GM21619 (cell line): ENCODE measurements at regions not wholly inside any gene's neighbourhood (a gene's known extent, or its start where the extent isn't known, plus 50 kb on each side); places are given as distances from the start of the nearest gene placed in this dataset.

Experiments used
- ATAC-seq: cut with Tn5 transposase; IDR thresholded peaks from one replicate; pipeline ENCODE4 v1.9.1; 2021; ENCODE audit not compliant: unreplicated experiment

- ATAC-seq, result no peak
Measured at GRCh38 chr2:144163592-144163991, 356.3 kb downstream of the ZEB2 start.

DNA sequence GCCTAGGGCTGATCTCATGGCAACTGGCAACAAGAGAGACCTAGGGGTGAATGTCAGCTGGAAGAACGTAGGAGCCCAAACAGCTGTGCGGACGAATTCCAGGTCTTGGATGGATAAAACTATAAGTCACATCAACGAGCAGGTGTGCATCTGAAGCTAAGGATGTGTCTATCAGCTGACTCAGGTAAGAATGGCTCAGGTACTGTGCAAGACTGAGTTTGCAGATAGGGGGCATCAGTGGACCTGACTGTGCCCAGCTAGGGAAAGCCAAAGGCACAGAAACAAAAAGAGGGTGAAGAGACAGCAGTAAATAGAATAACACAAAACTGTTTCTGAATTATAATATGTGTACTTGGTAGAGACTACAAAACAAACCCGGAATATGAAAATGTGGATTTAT is 357.3 kb downstream of the ZEB2 start:
- no peak for ATAC-seq

DNA sequence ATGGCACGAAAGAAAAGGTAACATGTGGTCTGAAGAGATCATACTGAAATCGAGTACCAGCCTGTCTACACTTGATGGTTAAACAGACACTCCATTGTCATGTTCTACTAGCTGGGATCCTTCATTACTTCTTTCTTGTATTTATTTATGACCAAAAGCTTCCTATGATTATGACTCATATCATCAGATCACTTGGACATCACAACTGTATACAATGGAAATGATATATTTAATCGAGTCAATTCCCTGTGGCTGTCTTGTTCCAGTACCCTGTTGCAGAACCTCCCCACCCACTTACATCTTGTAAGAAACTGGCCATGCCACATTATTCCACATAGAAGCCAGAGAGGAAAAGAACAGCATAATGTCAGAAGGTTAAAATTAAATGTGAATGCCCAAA is 358.9 kb downstream of the ZEB2 start:
- no peak for ATAC-seq

GRCh38 chr2:144159240-144159639 is 360.7 kb downstream of the ZEB2 start:
- no peak for ATAC-seq

DNA sequence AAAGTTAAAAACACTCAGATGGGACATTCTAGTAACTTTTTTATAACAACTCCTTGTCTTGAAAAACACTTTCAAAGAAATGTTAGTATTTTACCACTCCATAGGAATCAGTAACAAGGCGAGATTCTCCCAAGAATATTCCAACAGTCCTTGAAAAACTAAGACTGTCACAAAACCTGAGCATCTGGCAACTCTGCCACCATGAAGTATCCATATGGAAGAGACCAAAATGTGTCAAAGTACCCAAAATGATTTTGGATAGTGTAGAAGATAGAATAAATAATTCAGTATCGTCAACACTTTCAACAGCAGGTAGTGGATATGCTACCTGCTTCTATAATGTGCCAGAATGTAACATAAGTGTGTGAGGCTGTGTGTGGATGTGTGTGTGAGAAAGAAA is 361.8 kb downstream of the ZEB2 start:
- no peak for ATAC-seq

DNA sequence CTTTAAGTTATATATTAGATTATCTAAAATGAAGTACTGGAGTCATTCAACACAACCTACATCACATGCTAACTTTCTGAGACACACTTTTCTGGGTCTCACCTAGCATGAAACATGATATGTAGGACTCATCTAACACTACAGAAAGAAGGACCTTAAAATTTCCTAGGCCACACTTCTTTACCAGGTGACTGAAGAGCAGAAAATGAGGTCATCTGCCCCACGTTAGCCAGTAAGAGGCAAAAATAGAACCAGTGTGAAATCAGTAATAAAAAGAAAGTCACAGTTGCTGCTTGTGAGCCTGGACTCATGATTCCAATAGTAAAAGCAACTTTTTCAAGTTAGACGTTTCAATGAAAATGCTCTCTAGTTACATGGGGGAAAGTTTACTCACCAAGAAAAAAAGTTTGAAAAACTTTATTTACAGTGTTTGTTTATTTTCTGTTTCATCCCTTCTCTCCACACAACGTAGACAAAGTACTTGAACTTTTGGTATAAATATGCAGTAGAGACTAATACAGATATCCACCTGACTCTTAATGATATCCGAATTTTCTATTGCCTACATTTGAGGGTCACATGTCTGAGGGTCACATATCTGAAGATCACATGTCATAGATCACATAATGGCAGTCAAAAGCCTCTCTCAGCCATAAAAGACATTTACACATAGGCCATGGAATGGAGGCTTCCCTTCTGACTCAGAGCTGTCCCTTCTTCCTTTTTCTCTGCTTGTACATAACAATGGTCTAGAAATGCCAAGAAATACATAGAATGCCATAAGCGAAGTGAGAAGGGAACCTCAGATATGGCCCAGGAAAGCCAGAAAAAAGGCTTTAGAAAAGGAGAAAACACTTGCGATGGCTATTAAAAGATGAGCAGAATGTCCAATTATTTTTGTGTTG is 362.9 kb downstream of the ZEB2 start:
- no peak for ATAC-seq

DNA sequence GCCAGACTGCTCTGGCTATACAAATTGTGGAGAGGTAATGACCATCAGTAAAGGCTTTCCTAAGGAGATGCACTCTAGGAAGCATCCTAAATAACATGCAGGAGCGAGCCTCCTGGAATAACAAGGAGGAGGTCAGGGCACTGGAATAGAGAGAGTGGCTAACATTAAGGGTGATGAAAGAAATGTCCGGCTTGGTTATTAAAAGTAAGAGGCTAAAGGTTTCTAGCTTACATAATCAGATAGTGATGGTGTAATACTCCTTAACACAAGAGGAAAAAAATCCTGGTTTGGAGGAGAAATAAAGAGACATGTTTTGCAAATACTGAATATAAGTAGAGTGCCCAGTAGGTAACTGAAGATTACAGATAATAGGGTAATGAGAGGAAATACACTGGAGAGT is 365.7 kb downstream of the ZEB2 start:
- no peak for ATAC-seq

- ATAC-seq, result no peak
Measured at GRCh38 chr2:144152817-144153271, 367.1 kb downstream of the ZEB2 start.

GRCh38 chr2:144151851-144152250 is 368.1 kb downstream of the ZEB2 start:
- no peak for ATAC-seq

- ATAC-seq, result no peak
Measured at GRCh38 chr2:144151405-144151804, 368.5 kb downstream of the ZEB2 start.

DNA sequence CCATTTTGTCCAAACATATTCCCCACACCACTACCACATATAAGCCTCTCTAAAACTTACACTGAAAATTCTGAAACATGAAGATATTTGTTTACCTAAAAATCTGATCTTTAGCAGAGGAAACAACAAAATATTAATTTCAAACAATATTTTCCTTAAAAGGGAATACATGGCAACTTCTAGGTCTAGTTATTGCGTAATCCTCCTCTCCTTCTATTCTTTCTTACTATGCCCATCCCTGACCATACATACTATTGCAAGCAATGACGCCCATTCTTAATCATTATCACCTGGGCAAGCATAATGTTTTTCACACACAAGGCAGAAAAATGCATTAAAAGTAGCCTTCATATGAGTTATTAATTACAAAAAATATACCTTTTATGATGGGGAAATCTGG is 372.6 kb downstream of the ZEB2 start:
- ATAC-seq, result no peak

- no peak for ATAC-seq
Measured at GRCh38 chr2:144146876-144147275, 373.0 kb downstream of the ZEB2 start.

GRCh38 chr2:144146076-144146475 is 373.8 kb downstream of the ZEB2 start:
- ATAC-seq, result no peak

DNA sequence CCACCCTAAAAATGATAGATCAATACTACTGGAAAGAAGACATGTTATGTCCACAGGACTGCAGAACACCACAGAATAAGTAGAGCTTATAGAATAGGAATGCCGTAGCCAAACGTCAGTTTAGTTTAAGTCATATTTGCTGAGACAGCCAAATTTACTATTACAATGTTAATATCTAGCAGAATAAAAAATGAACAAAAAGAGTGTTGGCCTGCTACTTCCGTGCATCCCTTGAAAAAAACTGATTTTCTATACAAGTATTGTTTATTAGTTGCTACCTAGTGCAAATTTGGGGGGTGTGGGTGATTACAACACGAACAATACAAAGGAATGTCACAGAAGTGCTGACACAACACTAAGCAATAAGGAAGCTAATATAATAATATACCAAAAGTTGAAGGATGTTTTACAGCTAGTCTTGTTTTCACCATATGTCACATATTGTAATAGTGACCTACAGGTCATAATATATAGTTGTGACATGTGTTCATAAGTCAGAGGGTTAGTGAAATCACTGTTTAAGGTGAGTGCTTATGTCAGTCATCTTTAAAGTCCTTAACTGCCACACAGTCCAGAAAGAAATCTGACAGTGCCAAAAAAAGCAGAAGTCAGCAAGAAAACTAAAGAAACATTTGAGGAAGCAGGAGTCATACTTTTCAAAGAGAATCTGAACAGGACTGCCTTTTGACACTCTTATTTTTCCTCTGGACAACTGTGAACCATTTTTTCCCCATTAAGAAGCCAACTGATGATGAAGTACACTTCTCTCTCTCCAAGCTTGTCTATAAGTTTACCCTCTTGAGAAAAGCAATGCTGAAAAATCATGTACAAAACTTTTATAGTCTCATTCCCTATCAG is 376.4 kb downstream of the ZEB2 start:
- no peak for ATAC-seq

DNA sequence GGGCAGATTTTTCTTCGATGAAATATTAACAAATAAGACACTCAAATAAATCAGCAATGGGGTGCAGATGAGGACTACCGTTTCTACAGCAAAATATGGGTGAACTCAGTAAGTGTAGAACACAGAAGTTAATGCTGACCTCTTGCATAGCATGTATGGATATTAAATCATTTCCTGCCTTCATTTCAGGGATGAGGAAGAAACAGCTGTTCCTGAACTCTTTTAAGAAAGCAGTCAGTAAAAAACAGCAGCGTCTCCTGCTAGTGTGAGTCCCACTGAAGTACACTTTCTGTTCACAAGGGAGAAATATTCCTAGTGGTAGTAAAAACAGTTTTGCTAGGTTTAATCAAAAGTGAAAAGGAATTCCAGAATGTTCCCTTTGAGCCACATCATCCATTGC is 379.0 kb downstream of the ZEB2 start:
- no peak for ATAC-seq

DNA sequence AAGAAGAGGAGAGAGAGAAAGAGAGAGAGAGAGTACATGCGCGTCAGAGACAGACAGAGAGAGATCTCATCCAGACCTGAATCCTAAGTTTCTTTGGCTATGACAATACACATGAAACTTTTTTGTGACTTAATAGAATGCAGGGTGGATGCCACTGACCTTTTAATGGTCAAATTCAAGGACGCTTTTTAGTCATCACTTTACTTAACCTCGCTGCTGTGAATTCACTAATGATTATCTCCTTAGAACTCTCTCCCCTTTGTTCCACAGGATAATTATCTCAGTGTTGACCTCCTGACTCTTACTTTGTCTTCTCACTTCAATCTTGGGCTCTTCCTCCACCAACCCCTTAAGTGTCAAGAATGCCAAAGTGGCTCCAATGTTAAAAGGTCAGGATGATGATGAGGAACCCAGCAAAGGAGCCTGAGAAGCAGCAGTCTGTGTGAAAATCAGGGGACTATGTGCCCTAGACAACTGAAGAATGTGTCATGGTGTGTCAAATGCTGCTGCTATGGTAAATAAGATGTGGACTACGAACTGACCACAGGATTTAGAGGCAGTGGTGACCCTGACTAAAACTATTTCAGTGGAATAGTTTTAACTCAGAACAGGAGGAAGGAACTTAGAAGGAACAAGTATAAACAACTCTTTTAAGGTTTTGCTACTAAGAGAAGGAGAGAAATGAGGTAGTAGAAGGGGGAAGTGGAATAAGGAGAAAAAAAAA is 382.1 kb downstream of the ZEB2 start:
- ATAC-seq, result no peak

DNA sequence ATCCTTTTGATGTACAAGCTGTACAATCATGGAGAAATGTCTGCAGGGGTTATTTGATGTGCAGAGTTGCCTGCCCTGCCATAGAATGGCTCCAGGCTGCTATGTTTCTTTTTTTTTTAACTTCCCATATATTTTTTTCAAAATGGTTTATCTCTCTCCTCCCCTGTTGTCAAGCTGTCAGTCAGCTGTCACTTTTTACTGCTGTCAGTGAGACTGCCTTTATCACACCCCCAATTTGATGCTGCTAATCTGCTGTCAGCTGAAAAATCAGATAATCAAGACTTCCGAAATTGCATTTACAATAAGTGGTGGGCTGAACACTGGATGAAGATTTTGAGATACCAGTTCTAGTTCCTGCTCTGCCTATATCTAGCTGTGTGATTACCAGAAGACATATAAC is 382.6 kb downstream of the ZEB2 start:
- no peak for ATAC-seq

DNA sequence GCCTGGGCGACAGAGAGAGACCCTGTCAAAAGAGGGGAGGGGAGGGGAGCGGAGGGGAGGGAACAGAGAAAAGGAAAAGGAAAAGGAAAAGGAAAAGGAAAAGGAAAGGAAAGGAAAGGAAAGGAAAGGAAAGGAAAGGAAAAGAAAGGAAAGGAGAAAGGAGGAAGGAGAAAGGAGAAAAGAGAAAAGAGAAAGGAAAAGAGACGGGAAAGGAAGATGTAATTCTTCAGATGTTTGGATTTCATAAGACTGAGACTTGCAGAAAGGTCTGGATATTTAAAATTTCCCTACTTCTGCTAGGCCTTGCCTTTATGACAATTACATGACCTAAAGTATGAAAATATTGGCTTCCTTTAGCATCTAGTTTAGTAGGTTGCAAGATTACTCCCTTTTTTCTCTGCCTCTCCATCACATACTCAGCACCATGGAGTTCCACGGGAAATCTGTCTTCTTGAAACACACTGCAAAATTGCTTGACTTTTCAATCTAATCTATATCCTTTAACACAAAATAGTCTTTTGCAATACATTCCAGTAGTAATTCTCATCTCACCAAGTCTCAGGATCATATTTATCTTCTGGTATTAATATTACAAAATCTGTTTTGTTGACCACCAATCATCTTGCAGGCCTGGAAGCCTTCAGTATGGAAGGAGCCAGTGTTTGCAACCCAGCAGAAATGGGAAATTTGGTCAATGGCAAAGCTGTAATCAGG is 383.5 kb downstream of the ZEB2 start:
- ATAC-seq, result no peak

DNA sequence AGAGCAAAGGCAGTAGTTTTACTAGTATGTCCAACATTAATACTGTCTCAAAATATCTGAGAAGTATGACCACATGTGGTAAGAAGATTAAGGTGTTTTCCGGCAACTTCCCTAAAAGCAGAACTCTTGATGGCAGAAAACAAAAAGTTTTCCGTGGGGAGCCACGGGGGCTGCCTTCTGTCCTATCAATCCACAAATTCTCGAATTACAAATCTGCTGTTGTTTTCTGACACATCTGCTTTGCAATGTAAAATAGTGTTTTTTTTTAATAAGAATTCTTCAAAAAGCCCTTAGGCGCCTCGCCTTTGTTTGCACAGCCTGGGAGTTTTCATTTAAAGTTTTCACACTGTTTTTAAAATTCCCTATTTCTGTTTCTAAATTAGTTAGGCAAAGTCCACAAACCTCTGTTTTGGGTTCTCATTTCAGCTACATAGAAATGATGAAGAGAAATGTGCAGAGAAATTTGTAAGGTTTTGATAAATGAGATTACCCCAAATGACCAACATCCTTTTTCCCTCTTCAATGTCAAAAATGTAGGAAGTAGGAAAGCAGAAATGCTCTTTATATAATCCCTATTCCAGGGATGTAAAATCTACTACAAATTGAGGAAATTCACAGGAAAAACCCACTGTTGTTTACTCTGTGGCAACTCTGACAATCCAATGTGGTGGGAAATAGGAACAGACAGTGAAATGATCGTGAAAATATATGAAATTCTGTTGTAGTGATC is 385.8 kb downstream of the ZEB2 start:
- ATAC-seq, result no peak

DNA sequence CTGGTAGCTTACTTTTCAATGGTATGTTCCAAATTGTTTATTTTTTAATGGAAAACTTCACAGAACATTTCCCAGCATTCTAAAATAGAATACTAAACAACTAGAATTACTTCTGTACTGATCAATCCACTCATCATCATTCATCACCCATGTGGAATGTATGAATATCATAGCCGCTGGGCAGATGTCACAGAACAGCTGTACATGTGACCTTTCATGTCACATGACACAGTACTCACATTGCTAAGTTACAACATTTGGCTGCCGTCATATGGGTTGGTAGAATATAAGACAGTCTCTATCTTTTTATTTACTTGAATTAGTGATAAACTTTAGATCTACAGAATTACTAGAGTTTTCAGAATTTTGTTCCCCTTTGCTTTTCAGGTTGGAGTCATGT is 387.6 kb downstream of the ZEB2 start:
- ATAC-seq, result no peak
